ENCODE measurements at regions not wholly inside any gene's neighbourhood (a gene's known extent, or its start where the extent isn't known, plus 50 kb on each side); places are given as distances from the start of the nearest gene placed in this dataset.

DNA sequence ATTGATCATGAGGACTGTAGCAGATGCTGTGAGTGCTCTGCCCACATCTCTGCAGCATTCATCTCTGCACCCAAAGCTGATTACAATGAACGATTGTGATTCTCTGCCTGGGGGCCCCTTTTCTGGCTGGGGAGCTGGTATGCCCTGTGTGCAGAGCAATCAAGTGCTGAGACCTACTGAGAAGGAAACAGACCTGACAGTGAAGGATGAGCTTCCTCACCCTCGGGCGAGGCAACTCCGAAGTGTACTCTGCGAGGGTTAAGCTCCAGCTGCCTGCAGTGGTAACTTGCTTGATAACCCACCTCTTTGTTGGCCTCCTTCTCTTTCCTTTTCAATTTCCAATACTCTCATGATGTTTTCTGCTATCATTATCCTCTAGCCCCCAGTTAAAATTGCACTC, 56.0 kb upstream of the ADRA1D start:
- TF ChIP-seq, protein P1, sequence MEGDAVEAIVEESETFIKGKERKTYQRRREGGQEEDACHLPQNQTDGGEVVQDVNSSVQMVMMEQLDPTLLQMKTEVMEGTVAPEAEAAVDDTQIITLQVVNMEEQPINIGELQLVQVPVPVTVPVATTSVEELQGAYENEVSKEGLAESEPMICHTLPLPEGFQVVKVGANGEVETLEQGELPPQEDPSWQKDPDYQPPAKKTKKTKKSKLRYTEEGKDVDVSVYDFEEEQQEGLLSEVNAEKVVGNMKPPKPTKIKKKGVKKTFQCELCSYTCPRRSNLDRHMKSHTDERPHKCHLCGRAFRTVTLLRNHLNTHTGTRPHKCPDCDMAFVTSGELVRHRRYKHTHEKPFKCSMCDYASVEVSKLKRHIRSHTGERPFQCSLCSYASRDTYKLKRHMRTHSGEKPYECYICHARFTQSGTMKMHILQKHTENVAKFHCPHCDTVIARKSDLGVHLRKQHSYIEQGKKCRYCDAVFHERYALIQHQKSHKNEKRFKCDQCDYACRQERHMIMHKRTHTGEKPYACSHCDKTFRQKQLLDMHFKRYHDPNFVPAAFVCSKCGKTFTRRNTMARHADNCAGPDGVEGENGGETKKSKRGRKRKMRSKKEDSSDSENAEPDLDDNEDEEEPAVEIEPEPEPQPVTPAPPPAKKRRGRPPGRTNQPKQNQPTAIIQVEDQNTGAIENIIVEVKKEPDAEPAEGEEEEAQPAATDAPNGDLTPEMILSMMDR (conservative IDR thresholded peaks at IDR 0.05): no peak
- no peaks in the 10 kb centered on the region for H4K20me1 ChIP-seq (ENCODE audit: control insufficient read depth, insufficient read depth, insufficient read length)
- no peaks in the 10 kb centered on the region for H3K27me3 ChIP-seq (ENCODE audit: insufficient read depth, low read length)
- no peak overlapping the region for H4K5ac ChIP-seq (ENCODE audit: insufficient read length, low read depth, low read length)
- no peak overlapping the region for H2BK20ac ChIP-seq (ENCODE audit: low read depth, low read length, poor library complexity, severe bottlenecking)
- 0 out of 7 replicates have a peak, but pooled peaks cover 0 to 2% (median 0%) of the 10 kb centered on the region in 3 experiments for H3K36me3 Mint-ChIP-seq (ENCODE audit: insufficient read depth in 1 of 3, low read depth in 3 of 3)
- H3K14ac ChIP-seq (ENCODE audit: insufficient read depth, low read length): no peak overlapping the region
- no peak overlapping the region; a peak in 1 of 7 replicates for H3K27ac Mint-ChIP-seq
- DNase-seq: no peak
- no peak overlapping the region for H2BK120ac ChIP-seq (ENCODE audit: low read depth, low read length, poor library complexity, severe bottlenecking)
- H3K4me2 ChIP-seq (ENCODE audit: insufficient read depth, insufficient read length, low read length): no peak overlapping the region
- H3K9me3 Mint-ChIP-seq: peaks cover 0 to 2% of the 10 kb centered on the region in 2 experiments; a peak in 1 of 5 replicates
- H3K9me3 ChIP-seq (ENCODE audit: control insufficient read depth, low read depth, low read length): no peaks in the 10 kb centered on the region
- no peaks in the 10 kb centered on the region for H3K23me2 ChIP-seq (ENCODE audit: insufficient read length, low read depth, low read length, poor library complexity, severe bottlenecking)
- no CpG with 5 or more reads among the region's 5 CpGs for WGBS (ENCODE audit: extremely low coverage, insufficient read length, low lambda C conversion rate)
- H2AK5ac ChIP-seq (ENCODE audit: insufficient read length, low read length): no peak overlapping the region
- no peaks in the 10 kb centered on the region for H3K4me1 Mint-ChIP-seq
- H3K4ac ChIP-seq (ENCODE audit: low read depth, low read length): no peak overlapping the region
- no peak overlapping the region for H2BK12ac ChIP-seq (ENCODE audit: insufficient read length, low read depth, low read length)
- no peaks in the 10 kb centered on the region; the same call in none of the 2 replicates for H3K27me3 Mint-ChIP-seq (ENCODE audit: low read depth)
- H3T11ph ChIP-seq (ENCODE audit: low read length): no peak overlapping the region
- no peak overlapping the region for H3K23ac ChIP-seq (ENCODE audit: insufficient read length, low read depth, low read length)
- no peak overlapping the region for H3K18ac ChIP-seq (ENCODE audit: insufficient read length, low read depth, low read length)
- no peaks in the 10 kb centered on the region for H3K4me1 ChIP-seq (ENCODE audit: insufficient read depth, low read length)
- no peak overlapping the region for H4K8ac ChIP-seq (replicated peaks; ENCODE audit: insufficient read length, low read depth, low read length)
- H3K4me3 Mint-ChIP-seq: no peak overlapping the region
- H4K91ac ChIP-seq (ENCODE audit: insufficient read length, low read depth, low read length): no peak overlapping the region
- H3K9ac ChIP-seq (ENCODE audit: extremely low read depth, insufficient read length, low read length): no peak overlapping the region
- H2AFZ ChIP-seq (ENCODE audit: low read length): no peak overlapping the region
- H2BK15ac ChIP-seq (ENCODE audit: low read depth, low read length): no peak overlapping the region
- no peak overlapping the region for H3K56ac ChIP-seq (ENCODE audit: insufficient read length, low read depth, low read length)
- H2BK5ac ChIP-seq (ENCODE audit: insufficient read length, low read length): no peak overlapping the region
- H3K27ac ChIP-seq (ENCODE audit: insufficient read length, low read depth, low read length): no peak overlapping the region
- H3K79me2 ChIP-seq (ENCODE audit: insufficient read depth, low read length): no peaks in the 10 kb centered on the region
- no peaks in the 10 kb centered on the region for H3K79me1 ChIP-seq (ENCODE audit: insufficient read depth, low read depth, low read length, poor library complexity, severe bottlenecking)

Data from H9 (cell line).